A673 (cell line): ENCODE measurements at regions not wholly inside any gene's neighbourhood (a gene's known extent, or its start where the extent isn't known, plus 50 kb on each side); places are given as distances from the start of the nearest gene placed in this dataset.
"Not testable (repeated sequence)": the region's sequence is repeated elsewhere in the genome, so short reads cannot be mapped to it uniquely, and the experiment has no call there.

Source experiments
- BruUV-seq: library from RNA; stranded (reverse); fragments of 400-500 nt; replicated peaks from 2 replicates; lab custom pipeline; 2021; lab: Mats Ljungman, UMichigan
- CTCF ChIA-PET: fragments of 300-600 bp; sonication (Branson Sonifier 250); formaldehyde crosslinking; loops from one replicate; lab custom pipeline; 2022; ENCODE audit warnings: antibody characterized with exemption; lab: Charles Lee
- POLR2A ChIA-PET: fragments of 300-600 bp; sonication (Branson Sonifier 250); formaldehyde crosslinking; loops from one replicate; lab custom pipeline; 2022; ENCODE audit warnings: antibody characterized with exemption; ENCODE audit not compliant: low non-redundant PET; lab: Charles Lee
- DNase-seq: peaks from one replicate; pipeline ENCODE4 v3.0.0-alpha.2; 2015; ENCODE audit warnings: low spot score
- H3K27ac ChIP-seq: fragments of 200-600 bp; sonication (generic); 2 replicates; pipeline ENCODE4 v1.5.1; 2016; ENCODE audit warnings: mixed run types, low read depth, mild to moderate bottlenecking, mixed read lengths, antibody characterized with exemption, low read length; ENCODE audit not compliant: poor library complexity, severe bottlenecking
- H3K27me3 ChIP-seq: fragments of 200-600 bp; sonication (generic); replicated peaks from 2 replicates; pipeline ENCODE4 v1.6.1; 2017; ENCODE audit warnings: mixed run types, low read depth, mild to moderate bottlenecking, mixed read lengths, antibody characterized with exemption, low read length; ENCODE audit not compliant: insufficient read depth, poor library complexity
- H3K36me3 ChIP-seq: fragments of 200-600 bp; sonication (generic); 2 replicates; pipeline ENCODE4 v1.6.1; 2016; ENCODE audit warnings: mixed run types, mild to moderate bottlenecking, mixed read lengths, antibody characterized with exemption, low read length; ENCODE audit not compliant: insufficient read depth, poor library complexity, severe bottlenecking
- H3K4me1 ChIP-seq: fragments of 200-600 bp; sonication (generic); 2 replicates; pipeline ENCODE4 v1.6.1; 2017; ENCODE audit warnings: mixed run types, mild to moderate bottlenecking, mixed read lengths, antibody characterized with exemption, low read length; ENCODE audit not compliant: insufficient read depth, poor library complexity, severe bottlenecking
- H3K4me3 ChIP-seq: fragments of 200-600 bp; sonication (generic); 2 replicates; pipeline ENCODE4 v1.5.1; 2016; ENCODE audit warnings: low read depth, mixed run types, mild to moderate bottlenecking, mixed read lengths, low read length; ENCODE audit not compliant: poor library complexity, severe bottlenecking
- H3K9me3 ChIP-seq: fragments of 200-600 bp; sonication (generic); 2 replicates; pipeline ENCODE4 v1.6.1; 2016; ENCODE audit warnings: mixed run types, low read depth, mild to moderate bottlenecking, mixed read lengths, antibody characterized with exemption, low read length; ENCODE audit not compliant: poor library complexity, severe bottlenecking
- EZH2 ChIP-seq: fragments of 200-600 bp; sonication (generic); IDR thresholded peaks from 2 replicates; pipeline ENCODE4 v1.6.1; 2017; ENCODE audit warnings: borderline replicate concordance, low read depth, mild to moderate bottlenecking, mixed read lengths, antibody characterized with exemption, low read length; ENCODE audit not compliant: poor library complexity, severe bottlenecking
- intact Hi-C: fragments of 100-400 bp; cut with micrococcal nuclease; formaldehyde crosslinking; loops from one replicate; pipeline ENCODE4 v1.10.0; 2022; ENCODE audit not compliant: unreplicated experiment
- TF ChIP-seq, protein P1 (sequence below): fragments of 300-800, 200-600 bp; sonication (generic); conservative IDR thresholded peaks from 2 replicates; pipeline ENCODE4 v1.5.1; 2017; ENCODE audit warnings: low read depth, mild to moderate bottlenecking, antibody characterized with exemption, low read length, moderate library complexity, mixed read lengths

DNA sequence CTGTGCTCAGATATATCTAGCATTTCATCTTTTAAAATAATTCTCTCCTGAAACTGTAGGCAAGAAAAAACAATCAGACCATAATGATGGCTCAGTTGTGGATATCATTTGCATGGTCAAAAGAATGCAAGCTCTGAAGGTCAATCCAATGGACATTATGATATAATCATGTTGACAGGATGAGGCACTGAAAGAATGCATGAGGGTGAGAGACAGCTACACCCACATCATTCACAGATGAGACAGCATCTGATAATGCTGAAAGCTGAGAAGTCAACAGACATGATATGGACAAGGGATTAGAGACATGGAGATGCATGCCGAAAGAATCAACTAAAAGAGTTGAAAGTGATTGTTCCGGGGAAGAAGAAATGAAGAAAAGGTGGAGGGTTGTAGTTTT, 346.4 kb upstream of the CDH5 start:
- ChIA-PET CTCF (no interaction called here), POLR2A (no interaction called here)
- H3K36me3 ChIP-seq: no peaks in the 10 kb centered on the region
- H3K9me3 ChIP-seq: peaks cover 7% of the 10 kb centered on the region
- no TSS peak for BruUV-seq
- H3K4me1 ChIP-seq: no peaks in the 10 kb centered on the region
- intact Hi-C loops: loop anchor here (10.0 kb wide), 1 partner anchor 475 kb away; no protein-coding TSS in a partner anchor
- H3K4me3 ChIP-seq: no peak overlapping the region
- no peaks in the 10 kb centered on the region for H3K27me3 ChIP-seq
- no peak for DNase-seq
- TF ChIP-seq EZH2: no peak
- TF ChIP-seq, protein P1, sequence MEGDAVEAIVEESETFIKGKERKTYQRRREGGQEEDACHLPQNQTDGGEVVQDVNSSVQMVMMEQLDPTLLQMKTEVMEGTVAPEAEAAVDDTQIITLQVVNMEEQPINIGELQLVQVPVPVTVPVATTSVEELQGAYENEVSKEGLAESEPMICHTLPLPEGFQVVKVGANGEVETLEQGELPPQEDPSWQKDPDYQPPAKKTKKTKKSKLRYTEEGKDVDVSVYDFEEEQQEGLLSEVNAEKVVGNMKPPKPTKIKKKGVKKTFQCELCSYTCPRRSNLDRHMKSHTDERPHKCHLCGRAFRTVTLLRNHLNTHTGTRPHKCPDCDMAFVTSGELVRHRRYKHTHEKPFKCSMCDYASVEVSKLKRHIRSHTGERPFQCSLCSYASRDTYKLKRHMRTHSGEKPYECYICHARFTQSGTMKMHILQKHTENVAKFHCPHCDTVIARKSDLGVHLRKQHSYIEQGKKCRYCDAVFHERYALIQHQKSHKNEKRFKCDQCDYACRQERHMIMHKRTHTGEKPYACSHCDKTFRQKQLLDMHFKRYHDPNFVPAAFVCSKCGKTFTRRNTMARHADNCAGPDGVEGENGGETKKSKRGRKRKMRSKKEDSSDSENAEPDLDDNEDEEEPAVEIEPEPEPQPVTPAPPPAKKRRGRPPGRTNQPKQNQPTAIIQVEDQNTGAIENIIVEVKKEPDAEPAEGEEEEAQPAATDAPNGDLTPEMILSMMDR: no peak
- no peak overlapping the region for H3K27ac ChIP-seq

GRCh38 chr16:66019502-66019901, 347.0 kb upstream of the CDH5 start:
- BruUV-seq, POLR2A ChIA-PET, H3K9me3 ChIP-seq, H3K36me3 ChIP-seq, H3K4me1 ChIP-seq, CTCF ChIA-PET, H3K27me3 ChIP-seq, H3K27ac ChIP-seq, H3K4me3 ChIP-seq, intact Hi-C loops, DNase-seq: not testable (repeated sequence)

DNA sequence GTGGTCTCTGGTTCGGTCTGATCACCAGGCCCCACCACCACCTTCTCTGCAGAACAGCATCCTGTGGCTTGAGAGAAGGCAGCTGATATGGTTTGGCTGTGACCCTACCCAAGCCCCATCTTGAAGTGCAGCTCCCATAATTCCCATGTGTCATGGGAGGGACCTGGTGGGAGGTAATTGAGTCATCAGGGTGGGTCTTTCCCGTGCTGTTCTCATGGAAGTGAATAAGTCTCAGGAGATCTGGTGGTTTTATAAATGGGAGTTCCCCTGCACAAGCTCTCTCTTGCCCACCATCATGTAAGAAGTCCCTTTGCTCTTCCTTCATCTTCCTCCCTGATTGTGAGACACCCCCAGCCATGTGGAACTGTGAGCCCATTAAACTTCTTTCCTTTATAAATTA, 352.3 kb upstream of the CDH5 start:
- TF ChIP-seq EZH2: no peak
- TF ChIP-seq, protein P1: no peak
- no peak overlapping the region for H3K27ac ChIP-seq
- no peaks in the 10 kb centered on the region for H3K4me1 ChIP-seq
- POLR2A ChIA-PET: no interaction called here
- no peaks in the 10 kb centered on the region for H3K27me3 ChIP-seq
- no peaks in the 10 kb centered on the region for H3K36me3 ChIP-seq
- no peak overlapping the region for H3K4me3 ChIP-seq
- DNase-seq: no peak
- no peaks in the 10 kb centered on the region for H3K9me3 ChIP-seq
- intact Hi-C loops: no loop called here
- CTCF ChIA-PET: no interaction called here
- no TSS peak for BruUV-seq

- TF ChIP-seq, protein P1: no peak
- TF ChIP-seq EZH2: no peak
- BruUV-seq: no TSS peak
- Histone ChIP-seq H3K27me3 (no peaks in the 10 kb centered on the region), H3K4me1 (no peaks in the 10 kb centered on the region), H3K9me3 (no peaks in the 10 kb centered on the region), H3K36me3 (no peaks in the 10 kb centered on the region), H3K4me3 (no peak overlapping the region), H3K27ac (no peak overlapping the region)
- intact Hi-C loops: no loop called here
- ChIA-PET CTCF (no interaction called here), POLR2A (no interaction called here)
- no peak for DNase-seq
Observed at GRCh38 chr16:66013486-66013885, 353.0 kb upstream of the CDH5 start.
